AG09319 (cell line): ENCODE measurements at regions not wholly inside any gene's neighbourhood (a gene's known extent, or its start where the extent isn't known, plus 50 kb on each side); places are given as distances from the start of the nearest gene placed in this dataset.

ENCODE experiments used
- DNase-seq: peaks from one replicate; pipeline ENCODE4 v3.0.0-alpha.2; 2010; ENCODE audit warnings: low read depth; ENCODE audit errors: extremely low read depth
- CTCF ChIP-seq: IDR thresholded peaks from 2 replicates; pipeline ENCODE4 v1.5.1; 2011; ENCODE audit warnings: low read depth, mild to moderate bottlenecking, inconsistent platforms, low read length, moderate library complexity

- DNase-seq: no peak
- TF ChIP-seq CTCF: no peak
These were observed 739.7 kb upstream of the POU3F2 start for GRCh38 chr6:98094696-98095095.

GRCh38 chr6:98107801-98108200, 726.6 kb upstream of the POU3F2 start:
- no peak for TF ChIP-seq CTCF
- DNase-seq: no peak

- DNase-seq: no peak
- TF ChIP-seq CTCF: no peak
These were observed 717.9 kb upstream of the POU3F2 start for GRCh38 chr6:98116455-98116854.

- no peak for TF ChIP-seq CTCF
- no peak for DNase-seq
These were observed 717.3 kb upstream of the POU3F2 start for GRCh38 chr6:98117068-98117467.

GRCh38 chr6:98118397-98119045, 715.9 kb upstream of the POU3F2 start:
- no peak for TF ChIP-seq CTCF
- DNase-seq: no peak

- TF ChIP-seq CTCF: no peak
- DNase-seq: no peak
These were observed 710.2 kb upstream of the POU3F2 start for GRCh38 chr6:98124171-98124570.

GRCh38 chr6:98131290-98131990, 702.9 kb upstream of the POU3F2 start:
- DNase-seq: no peak
- no peak for TF ChIP-seq CTCF
